SH-SY5Y (cell line): ENCODE measurements at regions not wholly inside any gene's neighbourhood (a gene's known extent, or its start where the extent isn't known, plus 50 kb on each side); places are given as distances from the start of the nearest gene placed in this dataset.

Source experiments
- GATA2 ChIP-seq: IDR thresholded peaks from 2 replicates; pipeline ENCODE4 v1.6.1; 2011; ENCODE audit warnings: mild to moderate bottlenecking, low read depth, low read length
- GATA3 ChIP-seq: IDR thresholded peaks from 2 replicates; pipeline ENCODE4 v1.6.1; 2011; ENCODE audit warnings: low read depth, mild to moderate bottlenecking, low read length, moderate library complexity

- TF ChIP-seq GATA2 (no peak), GATA3 (no peak)
Measured at GRCh38 chr14:83923842-83924241, 1606.1 kb upstream of the FLRT2 start.
